Activated effector memory CD4-positive, alpha-beta T cell treated with anti-CD3 and anti-CD28 coated beads, Interleukin-2, amount 50 U/mL, for 16 hours (primary cell): ENCODE measurements at regions not wholly inside any gene's neighbourhood (a gene's known extent, or its start where the extent isn't known, plus 50 kb on each side); places are given as distances from the start of the nearest gene placed in this dataset.

ENCODE experiments used
- DNase-seq: peaks from one replicate; pipeline ENCODE4 v3.0.0-alpha.2; 2020

GRCh38 chr3:188974856-188975599 is 196.7 kb upstream of the TPRG1 start:
- no peak for DNase-seq

- DNase-seq, result no peak
Observed at GRCh38 chr3:188975600-188976314, 196.0 kb upstream of the TPRG1 start.

- DNase-seq, result no peak
Observed at GRCh38 chr3:188976407-188976806, 195.4 kb upstream of the TPRG1 start.

GRCh38 chr3:188978421-188979171 is 193.2 kb upstream of the TPRG1 start:
- DNase-seq, result no peak

- no peak for DNase-seq
Observed at GRCh38 chr3:188979248-188979647, 192.5 kb upstream of the TPRG1 start.

- DNase-seq, result no peak
Observed at GRCh38 chr3:188979669-188980310, 192.0 kb upstream of the TPRG1 start.

GRCh38 chr3:188993181-188993580 is 178.6 kb upstream of the TPRG1 start:
- no peak for DNase-seq

- DNase-seq, result no peak
Observed at GRCh38 chr3:189001559-189001958, 170.2 kb upstream of the TPRG1 start.

- DNase-seq, result no peak
Observed at GRCh38 chr3:189003410-189003809, 168.4 kb upstream of the TPRG1 start.

GRCh38 chr3:189013224-189013888 is 158.4 kb upstream of the TPRG1 start:
- no peak for DNase-seq

GRCh38 chr3:189014526-189014925 is 157.2 kb upstream of the TPRG1 start:
- no peak for DNase-seq

GRCh38 chr3:189022576-189023466 is 148.9 kb upstream of the TPRG1 start:
- DNase-seq, result peak; percentile 65

GRCh38 chr3:189025866-189026265 is 145.9 kb upstream of the TPRG1 start:
- no peak for DNase-seq

- DNase-seq, result no peak
Observed at GRCh38 chr3:189027626-189028155, 144.1 kb upstream of the TPRG1 start.

GRCh38 chr3:189038773-189039745 is 132.7 kb upstream of the TPRG1 start:
- DNase-seq, result no peak

GRCh38 chr3:189040656-189041335 is 131.0 kb upstream of the TPRG1 start:
- DNase-seq, result no peak

- DNase-seq, result peak; percentile 88
Observed at GRCh38 chr3:189041482-189042090, 130.2 kb upstream of the TPRG1 start.

GRCh38 chr3:189042832-189043231 is 128.9 kb upstream of the TPRG1 start:
- no peak for DNase-seq
